Heart left ventricle (tissue), 16 donors: ENCODE measurements at regions not wholly inside any gene's neighbourhood (a gene's known extent, or its start where the extent isn't known, plus 50 kb on each side); places are given as distances from the start of the nearest gene placed in this dataset.

Source experiments
- ATAC-seq, 4 donors: fragments of 200-7000 bp; cut with Tn5 transposase; one replicate each; pipeline ENCODE4 v1.9.1; 2020 to 2022; ENCODE audit warnings: moderate library complexity in 4 of 4, mild to moderate bottlenecking in 3 of 4, moderate number of reproducible peaks in 1 of 4
- DNase-seq, 5 donors: peaks; one replicate each; pipeline ENCODE4 v3.0.0-alpha.2; 2020
- H3K27ac ChIP-seq, 12 donors: fragments of 200-600 bp; sonication (generic) in 4 of 12; one replicate each; pipeline versions ENCODE4 v1.5.0 to v1.8.0; 2016 to 2022; ENCODE audit warnings: mild to moderate bottlenecking in 2 of 12
- H3K27me3 ChIP-seq, 9 donors: fragments of 200-600 bp; sonication (generic) in 2 of 9; one replicate each; pipeline versions ENCODE4 v1.5.1 to v1.8.0; 2016 to 2022; ENCODE audit warnings: mild to moderate bottlenecking in 3 of 9
- H3K36me3 ChIP-seq, 9 donors: fragments of 200-600 bp; sonication (generic) in 2 of 9; one replicate each; pipeline versions ENCODE4 v1.5.0 to v1.8.0; 2018 to 2022; ENCODE audit warnings: mild to moderate bottlenecking in 2 of 9
- H3K4me1 ChIP-seq, 12 donors: fragments of 200-600 bp; sonication (generic) in 4 of 12; one replicate each; pipeline versions ENCODE4 v1.5.0 to v1.8.0; 2016 to 2022; ENCODE audit warnings: mild to moderate bottlenecking in 3 of 12
- H3K4me3 ChIP-seq, 12 donors: fragments of 200-600 bp; sonication (generic) in 4 of 12; one replicate each; pipeline versions ENCODE4 v1.5.0 to v1.8.0; 2017 to 2022; ENCODE audit warnings: mild to moderate bottlenecking in 9 of 12, moderate library complexity in 4 of 12
- H3K9me3 ChIP-seq, 12 donors: fragments of 200-600 bp; sonication (generic) in 4 of 12; one replicate each; pipeline versions ENCODE4 v1.5.0 to v1.8.0; 2016 to 2022; ENCODE audit warnings: mild to moderate bottlenecking in 1 of 12
- CTCF ChIP-seq, 12 donors: fragments of 200-600 bp; sonication (generic) in 4 of 12; IDR thresholded peaks; one replicate each; pipeline versions ENCODE4 v1.5.0 to v1.8.0; 2018 to 2022; ENCODE audit warnings: antibody characterized with exemption in 12 of 12, mild to moderate bottlenecking in 5 of 12
- POLR2A ChIP-seq, 2 donors: fragments of 450-650 bp; IDR thresholded peaks; one replicate each; pipeline ENCODE4 v1.6.1; 2017; ENCODE audit warnings: antibody characterized with exemption in 2 of 2, mild to moderate bottlenecking in 2 of 2, moderate library complexity in 2 of 2
- WGBS, 4 donors: extraction: QIAGEN DNeasy Blood & Tissue Kit in 2 of 4; methylation state at CpG; one replicate each; pipeline versions ENCODE4 v1.1.5 to v1.1.7; 2013 to 2018; 5-methylcytosine and 5-hydroxymethylcytosine counted together
- intact Hi-C, 10 donors: fragments of 100-400 bp; cut with DNase I; formaldehyde crosslinking; loops; one replicate each; pipeline versions ENCODE4 v1.11.1 to v1.14.2; 2022
- donor health status: ischemic (EF 13 %, LVEDD 7.1; RV severe dilation, severe dysfunction).
- donor health status: healthy with polysubstance abuse.
- donor health status: DM: no; HTN: yes; CAD: no.
- donor health status: DM: no; HTN: no; CAD: no.
- donor health status: ischemic (EF 25% LVEDD 6.9; RV normal size, moderate dysfunction).
- donor health status: ischemic (EF 25% LVEDD 5.7; RV mildly dilated, moderate dysfunction).
- donor health status: healthy.
- donor health status: DM: yes; HTN: yes; CAD: no.
- donor health status: ischemic (EF 35%, LVEDD 5.7; RV mildly dilated, moderate dysfunction).
- donor health status: nonischemic (EF 11% LVEDD 7.7; RV severe dilation, severe dysfunction).
- donor health status: DM: yes; HTN: yes; CAD: no.
- donor health status: PGD.
- donor health status: ischemic (EF 29% LVEDD 5.4; RV normal size, mild dysfunction).
- donor health status: nonischemic (EF 23%, LVEDD 6.1; RV moderate dilation, normal function).

- Histone ChIP-seq H3K4me1 (no peaks in the 10 kb centered on the region), H3K4me3 (no peak overlapping the region), H3K27ac (no peak overlapping the region), H3K36me3 (no peaks in the 10 kb centered on the region), H3K27me3 (peaks cover 0 to 52% (median 21%) of the 10 kb centered on the region in 9 donors), H3K9me3 (no peaks in the 10 kb centered on the region)
- ATAC-seq (no peak), DNase-seq (no peak)
- intact Hi-C loops: no loop called here
- 3 to 6% (median 4%) methylated on average over 15 to 17 of the region's 17 CpGs for WGBS, 4 donors
- TF ChIP-seq POLR2A (IDR thresholded peaks at IDR 0.05) (no peak), CTCF (IDR thresholded peaks at IDR 0.05) (no peak)
Measured at GRCh38 chrX:1111601-1112300, 100.7 kb downstream of the CRLF2 start.

GRCh38 chrX:1109580-1110119, 102.8 kb downstream of the CRLF2 start:
- peaks cover 0 to 52% (median 21%) of the 10 kb centered on the region in 9 donors for H3K27me3 ChIP-seq
- no peak for DNase-seq
- WGBS, 4 donors: 81 to 94% (median 86%) methylated on average over 3 to 5 of the region's 5 CpGs
- TF ChIP-seq CTCF (IDR thresholded peaks at IDR 0.05): no peak
- TF ChIP-seq POLR2A (IDR thresholded peaks at IDR 0.05): no peak
- intact Hi-C loops: no loop called here
- no peaks in the 10 kb centered on the region for H3K36me3 ChIP-seq
- H3K9me3 ChIP-seq: no peaks in the 10 kb centered on the region
- no peaks in the 10 kb centered on the region for H3K4me1 ChIP-seq
- no peak overlapping the region for H3K4me3 ChIP-seq
- no peak overlapping the region for H3K27ac ChIP-seq
- no peak for ATAC-seq

DNA sequence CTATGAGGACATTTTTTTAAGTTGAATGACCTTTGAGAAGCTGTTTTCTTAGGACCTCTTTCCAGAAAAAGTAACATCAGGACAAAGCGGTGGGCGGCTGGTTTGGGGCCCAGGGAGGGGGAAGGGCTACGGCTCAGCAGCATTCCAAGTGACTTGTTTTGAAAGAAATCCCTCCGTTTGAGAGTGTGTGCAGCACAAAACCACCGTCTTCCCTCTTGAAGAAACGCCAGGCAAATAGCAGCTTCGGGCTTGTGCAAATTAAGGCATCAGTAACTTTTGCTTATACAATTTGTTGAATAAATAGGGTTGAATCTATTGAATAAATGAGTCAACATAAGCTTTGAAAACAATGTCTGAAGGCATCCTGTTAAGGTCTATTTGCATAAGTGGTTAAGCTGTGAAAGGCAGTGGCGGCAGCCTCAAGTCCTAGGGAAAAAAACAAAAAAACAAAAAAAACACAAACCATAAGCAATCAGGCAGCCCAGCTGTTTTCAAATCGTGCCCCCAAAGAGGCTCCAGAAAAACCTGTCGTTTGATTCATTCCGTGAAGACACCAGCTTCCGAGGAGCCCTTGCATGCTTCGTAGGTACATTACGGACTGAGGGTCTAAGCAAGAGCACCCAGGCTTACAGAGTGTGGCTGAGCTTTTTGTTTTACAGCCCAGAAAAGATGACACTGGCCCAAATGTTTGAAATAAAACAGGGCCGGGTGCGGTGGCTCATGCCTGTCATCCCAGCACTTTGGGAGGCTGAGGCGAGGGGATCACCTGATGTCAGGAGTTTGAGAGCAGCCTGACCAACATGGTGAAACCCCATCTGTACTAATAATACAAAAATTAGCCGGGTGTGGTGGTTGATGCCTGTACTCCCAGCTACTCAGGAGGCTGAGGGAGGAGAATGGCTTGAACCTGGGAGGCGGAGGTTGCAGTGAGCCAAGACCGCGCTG, 103.7 kb downstream of the CRLF2 start:
- Histone ChIP-seq H3K36me3 (no peaks in the 10 kb centered on the region), H3K4me3 (no peak overlapping the region), H3K4me1 (no peaks in the 10 kb centered on the region), H3K27ac (no peak overlapping the region), H3K27me3 (peaks cover 0 to 49% (median 21%) of the 10 kb centered on the region in 9 donors), H3K9me3 (no peaks in the 10 kb centered on the region)
- 19 to 27% (median 22%) methylated on average over 21 of the region's 21 CpGs for WGBS, 4 donors
- TF ChIP-seq POLR2A (IDR thresholded peaks at IDR 0.05) (no peak), CTCF (IDR thresholded peaks at IDR 0.05) (no peak)
- intact Hi-C loops: no loop called here
- DNase-seq: no peak
- ATAC-seq: no peak
